HepG2 (cell line): ENCODE measurements at regions not wholly inside any gene's neighbourhood (a gene's known extent, or its start where the extent isn't known, plus 50 kb on each side); places are given as distances from the start of the nearest gene placed in this dataset.

Experiments
- ADNP ChIP-seq: sonication (generic); formaldehyde crosslinking; IDR thresholded peaks from 2 replicates; pipeline ENCODE4 v1.4.0; 2020; ENCODE audit warnings: missing genetic modification reagents
- CTCF ChIP-seq: sonication (generic); formaldehyde crosslinking; IDR thresholded peaks from 2 replicates; pipeline ENCODE4 v1.5.0; 2020; ENCODE audit warnings: mild to moderate bottlenecking, missing genetic modification reagents, moderate library complexity
- FOSL2 ChIP-seq: sonication (generic); formaldehyde crosslinking; IDR thresholded peaks from 2 replicates; pipeline ENCODE4 v1.4.0; 2020; ENCODE audit warnings: missing genetic modification reagents
- HMG20A ChIP-seq: IDR thresholded peaks from 2 replicates; pipeline ENCODE4 v1.6.1; 2016; ENCODE audit warnings: borderline replicate concordance
- MED13 ChIP-seq: sonication (generic); formaldehyde crosslinking; IDR thresholded peaks from 2 replicates; pipeline ENCODE4 v1.5.0; 2020; ENCODE audit warnings: missing genetic modification reagents
- NCOR1 ChIP-seq: fragments of 200-600 bp; sonication (generic); IDR thresholded peaks from 2 replicates; pipeline ENCODE4 v1.7.0; 2017; ENCODE audit warnings: antibody characterized with exemption, low read length, borderline replicate concordance
- SP4 ChIP-seq: sonication (generic); formaldehyde crosslinking; IDR thresholded peaks from 2 replicates; pipeline ENCODE4 v1.8.1; 2023; ENCODE audit warnings: mild to moderate bottlenecking, missing genetic modification reagents
- TFDP1 ChIP-seq: IDR thresholded peaks from 2 replicates; pipeline ENCODE4 v1.6.1; 2016; ENCODE audit warnings: missing compliant biosample characterization, missing genetic modification reagents, borderline replicate concordance
- ZBTB10 ChIP-seq: sonication (generic); formaldehyde crosslinking; IDR thresholded peaks from 2 replicates; pipeline ENCODE4 v1.4.0; 2020; ENCODE audit warnings: missing genetic modification reagents, borderline replicate concordance
- ZNF773 ChIP-seq: sonication (generic); formaldehyde crosslinking; IDR thresholded peaks from 2 replicates; pipeline ENCODE4 v1.4.0; 2020; ENCODE audit warnings: missing genetic modification reagents, borderline replicate concordance
- ZNF800 ChIP-seq: sonication (generic); formaldehyde crosslinking; IDR thresholded peaks from 2 replicates; pipeline ENCODE4 v1.4.0; 2020; ENCODE audit warnings: missing genetic modification reagents
- ZZZ3 ChIP-seq: sonication (generic); formaldehyde crosslinking; IDR thresholded peaks from 2 replicates; pipeline ENCODE4 v1.4.0; 2020; ENCODE audit warnings: missing genetic modification reagents, mild to moderate bottlenecking, borderline replicate concordance

GRCh38 chr3:147921051-147921450, 511.9 kb downstream of the ZIC1 start:
- TF ChIP-seq ADNP (CRISPR knock-in tag) (no peak), CTCF (CRISPR knock-in tag) (no peak), ZNF773 (no peak), FOSL2 (CRISPR knock-in tag) (no peak), ZNF800 (CRISPR knock-in tag) (no peak), ZZZ3 (CRISPR knock-in tag) (no peak), MED13 (CRISPR knock-in tag) (no peak), TFDP1 (CRISPR knock-in tag) (no peak), HMG20A (no peak), NCOR1 (no peak), SP4 (CRISPR knock-in tag) (no peak), ZBTB10 (no peak)
